GM12801 (cell line): ENCODE measurements at regions not wholly inside any gene's neighbourhood (a gene's known extent, or its start where the extent isn't known, plus 50 kb on each side); places are given as distances from the start of the nearest gene placed in this dataset.

ENCODE experiments used
- CTCF ChIP-seq: IDR thresholded peaks from one replicate; pipeline ENCODE4 v1.5.1; 2011; ENCODE audit warnings: control low read depth; ENCODE audit not compliant: insufficient read length; ENCODE audit errors: extremely low read depth

GRCh38 chr12:89016970-89017778, 335.1 kb downstream of the DUSP6 start:
- TF ChIP-seq CTCF, result no peak

- no peak for TF ChIP-seq CTCF
These were observed 336.9 kb downstream of the DUSP6 start for GRCh38 chr12:89015419-89015818.

GRCh38 chr12:88998421-88998820, 353.9 kb downstream of the DUSP6 start:
- no peak for TF ChIP-seq CTCF

GRCh38 chr12:88996200-88996788, 356.0 kb downstream of the DUSP6 start:
- TF ChIP-seq CTCF, result no peak

GRCh38 chr12:88994971-88995370, 357.3 kb downstream of the DUSP6 start:
- no peak for TF ChIP-seq CTCF

- no peak for TF ChIP-seq CTCF
These were observed 357.8 kb downstream of the DUSP6 start for GRCh38 chr12:88994537-88994936.

- TF ChIP-seq CTCF, result no peak
These were observed 358.6 kb downstream of the DUSP6 start for GRCh38 chr12:88993651-88994050.
